ENCODE measurements at regions not wholly inside any gene's neighbourhood (a gene's known extent, or its start where the extent isn't known, plus 50 kb on each side); places are given as distances from the start of the nearest gene placed in this dataset.

GRCh38 chr4:34921391-34921790 lies 1322.9 kb downstream of the ARAP2 start (continued):
- TF ChIP-seq ZNF565 (CRISPR knock-in tag; conservative IDR thresholded peaks at IDR 0.05; ENCODE audit: low read depth) (no peak), POU6F1 (CRISPR knock-in tag; IDR thresholded peaks at IDR 0.05; ENCODE audit: borderline replicate concordance, low read depth) (no peak), RARB (CRISPR knock-in tag; IDR thresholded peaks at IDR 0.05) (no peak), ZC3H10 (CRISPR knock-in tag; IDR thresholded peaks at IDR 0.05) (no peak)

- TF ChIP-seq PATZ1 (CRISPR knock-in tag; IDR thresholded peaks at IDR 0.05; ENCODE audit: borderline replicate concordance): no peak
- no peak for TF ChIP-seq ZC3H10 (CRISPR knock-in tag; IDR thresholded peaks at IDR 0.05)
- TF ChIP-seq ARNTL (CRISPR knock-in tag; IDR thresholded peaks at IDR 0.05; ENCODE audit: borderline replicate concordance, low read depth): no peak
- TF ChIP-seq SNAI2 (CRISPR knock-in tag; IDR thresholded peaks at IDR 0.05): no peak
- TF ChIP-seq TOX (CRISPR knock-in tag; IDR thresholded peaks at IDR 0.05; ENCODE audit: borderline replicate concordance): no peak
- TF ChIP-seq TCF4 (CRISPR knock-in tag; IDR thresholded peaks at IDR 0.05; ENCODE audit: borderline replicate concordance): no peak
- TF ChIP-seq RARB (CRISPR knock-in tag; IDR thresholded peaks at IDR 0.05): no peak
- no peak for TF ChIP-seq ZNF8 (CRISPR knock-in tag; IDR thresholded peaks at IDR 0.05)
- TF ChIP-seq OSR1 (CRISPR knock-in tag; IDR thresholded peaks at IDR 0.05): no peak
- TF ChIP-seq ZFP3 (CRISPR knock-in tag; IDR thresholded peaks at IDR 0.05): no peak
- no peak for TF ChIP-seq ZFP30 (CRISPR knock-in tag; IDR thresholded peaks at IDR 0.05)
- no peak for TF ChIP-seq PPARA (CRISPR knock-in tag; IDR thresholded peaks at IDR 0.05; ENCODE audit: borderline replicate concordance)
- no peak for ATAC-seq
Measured at GRCh38 chr4:34922325-34922724, 1322.0 kb downstream of the ARAP2 start.

- ATAC-seq: no peak
- TF ChIP-seq ESRRG (CRISPR knock-in tag; IDR thresholded peaks at IDR 0.05) (no peak), TOX (CRISPR knock-in tag; IDR thresholded peaks at IDR 0.05; ENCODE audit: borderline replicate concordance) (no peak), ZC3H10 (CRISPR knock-in tag; IDR thresholded peaks at IDR 0.05) (no peak), PATZ1 (CRISPR knock-in tag; IDR thresholded peaks at IDR 0.05; ENCODE audit: borderline replicate concordance) (no peak), SNAI2 (CRISPR knock-in tag; IDR thresholded peaks at IDR 0.05) (no peak)
Measured at GRCh38 chr4:34932591-34932990, 1311.7 kb downstream of the ARAP2 start.

- TF ChIP-seq BACH2 (CRISPR knock-in tag; IDR thresholded peaks at IDR 0.05; ENCODE audit: borderline replicate concordance) (no peak), CREB5 (CRISPR knock-in tag; IDR thresholded peaks at IDR 0.05; ENCODE audit: low read depth) (no peak), ZNF70 (CRISPR knock-in tag; IDR thresholded peaks at IDR 0.05) (no peak), PATZ1 (CRISPR knock-in tag; IDR thresholded peaks at IDR 0.05; ENCODE audit: borderline replicate concordance) (no peak), ZFP3 (CRISPR knock-in tag; IDR thresholded peaks at IDR 0.05) (no peak), PPARA (CRISPR knock-in tag; IDR thresholded peaks at IDR 0.05; ENCODE audit: borderline replicate concordance) (no peak), ZC3H10 (CRISPR knock-in tag; IDR thresholded peaks at IDR 0.05) (no peak)
- ATAC-seq: no peak
Measured at GRCh38 chr4:34935739-34936138, 1308.6 kb downstream of the ARAP2 start.

All from SK-N-SH treated with all-trans-retinoic acid at 6 μM for 48 hours (cell line).